Heart right ventricle (tissue), 16 donors: ENCODE measurements at regions not wholly inside any gene's neighbourhood (a gene's known extent, or its start where the extent isn't known, plus 50 kb on each side); places are given as distances from the start of the nearest gene placed in this dataset.

Experiments used
- ATAC-seq, 8 donors: fragments of 200-7000 bp; cut with Tn5 transposase; one replicate each; pipeline ENCODE4 v1.9.1; 2020; ENCODE audit warnings: mild to moderate bottlenecking in 8 of 8, moderate library complexity in 8 of 8, moderate number of reproducible peaks in 1 of 8
- DNase-seq, 2 donors: peaks; one replicate each; pipeline ENCODE4 v3.0.0-alpha.2; 2020
- H3K27ac ChIP-seq, 10 donors: fragments of 200-600 bp; sonication (generic) in 2 of 10; one replicate each; pipeline versions ENCODE4 v1.5.0 to v1.8.0; 2020 to 2022; ENCODE audit warnings: mild to moderate bottlenecking in 3 of 10
- H3K27me3 ChIP-seq, 7 donors: fragments of 200-600 bp; one replicate each; pipeline ENCODE4 v1.8.0; 2021 to 2022; ENCODE audit warnings: mild to moderate bottlenecking in 2 of 7
- H3K36me3 ChIP-seq, 9 donors: fragments of 200-600 bp; sonication (generic) in 1 of 9; one replicate each; pipeline versions ENCODE4 v1.5.0 to v1.8.0; 2020 to 2022; ENCODE audit warnings: mild to moderate bottlenecking in 2 of 9
- H3K4me1 ChIP-seq, 9 donors: fragments of 200-600 bp; sonication (generic) in 1 of 9; one replicate each; pipeline versions ENCODE4 v1.5.0 to v1.8.0; 2020 to 2022; ENCODE audit warnings: mild to moderate bottlenecking in 4 of 9
- H3K4me3 ChIP-seq, 10 donors: fragments of 200-600 bp; sonication (generic) in 2 of 10; one replicate each; pipeline versions ENCODE4 v1.5.0 to v1.8.0; 2020 to 2022; ENCODE audit warnings: mild to moderate bottlenecking in 7 of 10, moderate library complexity in 2 of 10
- H3K9me3 ChIP-seq, 11 donors: fragments of 200-600 bp in 10 of 11; sonication (generic) in 2 of 11; one replicate each; pipeline versions ENCODE4 v1.5.0 to v1.8.0; 2013 to 2022; ENCODE audit warnings: mild to moderate bottlenecking in 2 of 11, control low read depth in 1 of 11, moderate library complexity in 1 of 11
- CTCF ChIP-seq, 9 donors: fragments of 200-600 bp; sonication (generic) in 2 of 9; IDR thresholded peaks; one replicate each; pipeline versions ENCODE4 v1.5.0 to v1.8.0; 2021 to 2022; ENCODE audit warnings: antibody characterized with exemption in 9 of 9, mild to moderate bottlenecking in 5 of 9, moderate library complexity in 1 of 9
- WGBS, 2 donors: extraction: QIAGEN DNeasy Blood & Tissue Kit; methylation state at CpG; one replicate each; pipeline ENCODE4 v1.1.7; 2013; ENCODE audit warnings: inconsistent platforms in 1 of 2; 5-methylcytosine and 5-hydroxymethylcytosine counted together
- intact Hi-C, 10 donors: fragments of 100-400 bp; cut with DNase I; formaldehyde crosslinking; loops; one replicate each; pipeline versions ENCODE4 v1.11.1 to v1.14.2; 2022
- donor health status: Arrhythmogenic right ventricular cardiomyopathy.
- donor health status: ischemic (EF 13 %, LVEDD 7.1; RV severe dilation, severe dysfunction).
- donor health status: healthy with polysubstance abuse.
- donor health status: DM: no; HTN: yes; CAD: no.
- donor health status: DM: no; HTN: no; CAD: no.
- donor health status: ischemic (EF 25% LVEDD 6.9; RV normal size, moderate dysfunction).
- donor health status: ischemic (EF 25% LVEDD 5.7; RV mildly dilated, moderate dysfunction).
- donor health status: healthy.
- donor health status: DM: yes; HTN: yes; CAD: no.
- donor health status: Ischemic cardiomyopathy.
- donor health status: ischemic (EF 35%, LVEDD 5.7; RV mildly dilated, moderate dysfunction).
- donor health status: nonischemic (EF 11% LVEDD 7.7; RV severe dilation, severe dysfunction).
- donor health status: DM: yes; HTN: yes; CAD: no.
- donor health status: PGD.
- donor health status: ischemic (EF 29% LVEDD 5.4; RV normal size, mild dysfunction).
- donor health status: nonischemic (EF 23%, LVEDD 6.1; RV moderate dilation, normal function).

- ATAC-seq = no peak
- Histone ChIP-seq H3K4me1 (peaks cover 0 to 19% (median 9%) of the 10 kb centered on the region in 9 donors), H3K9me3 (peaks cover 0 to 11% (median 0%) of the 10 kb centered on the region in 11 donors), H3K27me3 (no peaks in the 10 kb centered on the region), H3K36me3 (no peaks in the 10 kb centered on the region), H3K27ac (no peak overlapping the region), H3K4me3 (no peak overlapping the region)
- DNase-seq = no peak
- 81 to 90% methylated on average over 9 of the region's 9 CpGs for WGBS, 2 donors
- intact Hi-C loops = no loop called here
- no peak for TF ChIP-seq CTCF (IDR thresholded peaks at IDR 0.05)
Measured at GRCh38 chr2:8061219-8061618, 620.6 kb upstream of the ID2 start.

- Histone ChIP-seq H3K4me3 (no peak overlapping the region), H3K27me3 (no peaks in the 10 kb centered on the region), H3K4me1 (no peaks in the 10 kb centered on the region), H3K27ac (no peak overlapping the region), H3K36me3 (no peaks in the 10 kb centered on the region), H3K9me3 (no peaks in the 10 kb centered on the region)
- intact Hi-C loops = no loop called here
- ATAC-seq (no peak), DNase-seq (no peak)
- 95 to 97% methylated on average over 5 of the region's 5 CpGs for WGBS, 2 donors
- no peak for TF ChIP-seq CTCF (IDR thresholded peaks at IDR 0.05)
Measured at GRCh38 chr2:8064603-8065002, 617.3 kb upstream of the ID2 start.

GRCh38 chr2:8065191-8065590 is 616.7 kb upstream of the ID2 start:
- Histone ChIP-seq H3K4me1 (no peaks in the 10 kb centered on the region), H3K27ac (no peak overlapping the region), H3K36me3 (no peaks in the 10 kb centered on the region), H3K27me3 (no peaks in the 10 kb centered on the region), H3K4me3 (no peak overlapping the region), H3K9me3 (no peaks in the 10 kb centered on the region)
- DNase-seq (no peak), ATAC-seq (no peak)
- TF ChIP-seq CTCF (IDR thresholded peaks at IDR 0.05) = no peak
- WGBS, 2 donors = 92 to 98% methylated on average over 1 of the region's 1 CpG
- intact Hi-C loops = no loop called here

- intact Hi-C loops = no loop called here
- no peak for ATAC-seq
Measured at GRCh38 chr2:8067784-8068336, 614.0 kb upstream of the ID2 start.

More at GRCh38 chr2:8067784-8068336, 614.0 kb upstream of the ID2 start:
- Histone ChIP-seq H3K4me1 (no peaks in the 10 kb centered on the region), H3K27ac (no peak overlapping the region), H3K36me3 (no peaks in the 10 kb centered on the region), H3K4me3 (no peak overlapping the region), H3K27me3 (no peaks in the 10 kb centered on the region), H3K9me3 (no peaks in the 10 kb centered on the region)
- no peak for TF ChIP-seq CTCF (IDR thresholded peaks at IDR 0.05)
- WGBS, 2 donors = 75 to 82% methylated on average over 15 of the region's 15 CpGs
- no peak for DNase-seq
